ENCODE measurements at regions not wholly inside any gene's neighbourhood (a gene's known extent, or its start where the extent isn't known, plus 50 kb on each side); places are given as distances from the start of the nearest gene placed in this dataset.

DNA sequence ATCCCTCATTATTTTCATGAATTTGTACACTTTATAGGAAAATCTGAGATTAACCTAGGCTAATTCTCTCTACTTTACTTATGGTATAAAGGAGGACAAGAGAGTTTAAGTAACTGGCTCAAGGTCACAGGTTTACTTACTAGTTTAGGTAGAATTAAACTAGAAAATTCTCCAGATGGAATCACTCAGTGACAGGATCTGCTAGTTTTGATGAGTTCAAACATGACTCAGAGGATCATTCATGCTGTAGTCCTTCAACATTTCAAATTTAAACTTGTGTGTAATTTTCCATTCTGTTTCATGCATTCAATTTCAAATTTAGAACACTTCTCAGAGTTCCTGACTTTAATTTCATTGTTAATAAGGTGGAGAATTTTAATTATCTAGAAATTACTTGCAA is 485.7 kb upstream of the TUSC1 start:
- no peaks in the 10 kb centered on the region for H3K4me1 ChIP-seq
- no peaks in the 10 kb centered on the region for H3K9me3 ChIP-seq (replicated peaks)
- TF ChIP-seq, protein P1, sequence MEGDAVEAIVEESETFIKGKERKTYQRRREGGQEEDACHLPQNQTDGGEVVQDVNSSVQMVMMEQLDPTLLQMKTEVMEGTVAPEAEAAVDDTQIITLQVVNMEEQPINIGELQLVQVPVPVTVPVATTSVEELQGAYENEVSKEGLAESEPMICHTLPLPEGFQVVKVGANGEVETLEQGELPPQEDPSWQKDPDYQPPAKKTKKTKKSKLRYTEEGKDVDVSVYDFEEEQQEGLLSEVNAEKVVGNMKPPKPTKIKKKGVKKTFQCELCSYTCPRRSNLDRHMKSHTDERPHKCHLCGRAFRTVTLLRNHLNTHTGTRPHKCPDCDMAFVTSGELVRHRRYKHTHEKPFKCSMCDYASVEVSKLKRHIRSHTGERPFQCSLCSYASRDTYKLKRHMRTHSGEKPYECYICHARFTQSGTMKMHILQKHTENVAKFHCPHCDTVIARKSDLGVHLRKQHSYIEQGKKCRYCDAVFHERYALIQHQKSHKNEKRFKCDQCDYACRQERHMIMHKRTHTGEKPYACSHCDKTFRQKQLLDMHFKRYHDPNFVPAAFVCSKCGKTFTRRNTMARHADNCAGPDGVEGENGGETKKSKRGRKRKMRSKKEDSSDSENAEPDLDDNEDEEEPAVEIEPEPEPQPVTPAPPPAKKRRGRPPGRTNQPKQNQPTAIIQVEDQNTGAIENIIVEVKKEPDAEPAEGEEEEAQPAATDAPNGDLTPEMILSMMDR (IDR thresholded peaks at IDR 0.05; ENCODE audit: borderline replicate concordance) = no peak
- no peak overlapping the region for H3K27ac ChIP-seq (replicated peaks)
- intact Hi-C loops (cut with micrococcal nuclease) = no loop called here
- no peaks in the 10 kb centered on the region for H3K36me3 ChIP-seq
- H3K27me3 ChIP-seq (ENCODE audit: low read depth) = no peaks in the 10 kb centered on the region
- H3K4me3 ChIP-seq = no peak overlapping the region
- no peak for DNase-seq

DNA sequence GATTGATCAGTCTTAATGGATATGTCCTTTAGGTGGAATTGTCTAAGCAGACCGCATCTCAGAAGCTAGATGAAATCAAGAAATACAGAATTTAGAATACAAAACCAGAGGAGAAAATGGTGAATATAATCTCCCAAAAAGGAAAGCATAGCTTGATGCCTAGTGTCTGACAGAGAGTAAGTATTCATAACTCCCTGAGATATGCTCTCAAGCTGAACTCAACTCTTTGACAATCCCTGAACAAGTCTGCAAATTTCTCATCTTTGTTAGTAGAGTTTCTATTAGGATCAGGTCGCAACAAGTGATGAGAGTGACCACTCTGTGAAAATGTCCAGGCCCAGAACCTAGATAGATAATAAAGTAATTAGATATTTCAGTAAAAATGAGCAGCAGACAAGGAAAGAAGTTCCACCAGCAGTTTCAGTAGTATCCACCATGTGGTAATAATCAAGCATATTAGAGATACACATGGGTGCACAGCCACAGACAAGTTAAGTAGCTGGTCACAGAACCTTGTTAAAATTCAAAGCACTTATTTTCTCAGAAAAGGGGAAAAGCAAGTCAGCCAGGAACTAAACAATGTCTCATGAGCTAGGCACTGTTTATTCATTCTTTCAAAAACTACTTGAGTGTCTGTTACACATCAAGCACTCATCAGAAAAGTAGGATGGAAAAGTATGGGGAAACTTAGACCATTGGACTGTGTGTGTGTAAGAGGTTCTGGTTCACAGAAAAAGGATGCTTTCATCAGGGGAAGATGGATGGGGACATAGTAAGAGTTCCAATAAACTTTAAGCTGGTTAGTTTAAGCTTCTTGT is 481.5 kb upstream of the TUSC1 start:
- H3K27ac ChIP-seq (replicated peaks) = no peak overlapping the region
- no peak overlapping the region for H3K4me3 ChIP-seq
- no peaks in the 10 kb centered on the region for H3K4me1 ChIP-seq
- intact Hi-C loops (cut with micrococcal nuclease) = no loop called here
- no peaks in the 10 kb centered on the region for H3K27me3 ChIP-seq (ENCODE audit: low read depth)
- TF ChIP-seq, protein P1 (IDR thresholded peaks at IDR 0.05; ENCODE audit: borderline replicate concordance) = no peak
- DNase-seq = no peak
- H3K9me3 ChIP-seq (replicated peaks) = no peaks in the 10 kb centered on the region
- H3K36me3 ChIP-seq = no peaks in the 10 kb centered on the region

DNA sequence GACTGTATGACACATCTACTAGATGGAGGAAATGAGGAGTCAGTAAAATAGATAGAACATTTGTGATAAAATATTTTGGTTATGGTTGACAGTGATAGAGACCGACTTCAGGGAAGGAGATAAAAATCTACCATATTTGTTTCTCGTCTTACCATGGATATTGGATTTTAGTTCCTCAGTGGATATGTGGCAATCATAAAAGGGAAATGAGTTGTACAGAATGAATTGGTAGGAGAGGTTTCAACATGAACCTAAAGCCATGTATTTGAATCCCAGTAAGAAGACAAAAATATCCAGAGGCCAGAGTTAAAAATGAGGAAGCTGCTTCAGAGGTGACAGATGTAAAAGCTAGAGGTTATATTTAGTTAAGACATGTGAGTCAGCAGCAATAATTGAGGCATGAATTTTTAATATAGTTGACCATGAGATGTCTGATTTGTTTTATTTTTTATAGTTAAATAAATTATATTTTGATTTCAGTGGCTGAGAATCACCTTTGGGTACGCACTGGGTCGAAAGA is 480.4 kb upstream of the TUSC1 start:
- no peak overlapping the region for H3K4me3 ChIP-seq
- no peaks in the 10 kb centered on the region for H3K36me3 ChIP-seq
- H3K27ac ChIP-seq (replicated peaks) = no peak overlapping the region
- intact Hi-C loops (cut with micrococcal nuclease) = no loop called here
- TF ChIP-seq, protein P1 (IDR thresholded peaks at IDR 0.05; ENCODE audit: borderline replicate concordance) = no peak
- no peak for DNase-seq
- no peaks in the 10 kb centered on the region for H3K27me3 ChIP-seq (ENCODE audit: low read depth)
- H3K9me3 ChIP-seq (replicated peaks) = no peaks in the 10 kb centered on the region
- H3K4me1 ChIP-seq = no peaks in the 10 kb centered on the region

DNA sequence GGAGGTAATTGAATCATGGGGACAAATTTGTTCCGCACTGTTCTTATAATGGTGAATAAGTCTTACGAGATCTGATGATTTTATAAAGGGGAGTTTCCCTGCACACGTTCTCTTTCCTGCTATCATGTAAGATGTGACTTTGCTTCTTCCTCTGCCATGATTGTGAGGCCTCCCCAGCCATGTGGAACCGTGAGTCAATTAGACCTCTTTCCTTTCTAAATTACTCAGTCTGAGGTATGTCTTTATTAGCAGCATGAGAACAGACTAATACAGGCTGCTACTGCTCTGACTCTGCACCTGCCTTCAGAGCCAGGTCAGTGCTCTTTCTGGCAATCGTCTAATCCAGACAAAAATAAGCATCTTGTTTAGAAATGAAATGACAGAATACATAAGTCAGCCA is 479.2 kb upstream of the TUSC1 start:
- Histone ChIP-seq H3K9me3 (replicated peaks) (no peaks in the 10 kb centered on the region), H3K27ac (replicated peaks) (no peak overlapping the region), H3K4me3 (no peak overlapping the region), H3K36me3 (no peaks in the 10 kb centered on the region), H3K27me3 (ENCODE audit: low read depth) (no peaks in the 10 kb centered on the region), H3K4me1 (no peaks in the 10 kb centered on the region)
- DNase-seq = no peak
- intact Hi-C loops (cut with micrococcal nuclease) = no loop called here
- TF ChIP-seq, protein P1 (IDR thresholded peaks at IDR 0.05; ENCODE audit: borderline replicate concordance) = no peak

DNA sequence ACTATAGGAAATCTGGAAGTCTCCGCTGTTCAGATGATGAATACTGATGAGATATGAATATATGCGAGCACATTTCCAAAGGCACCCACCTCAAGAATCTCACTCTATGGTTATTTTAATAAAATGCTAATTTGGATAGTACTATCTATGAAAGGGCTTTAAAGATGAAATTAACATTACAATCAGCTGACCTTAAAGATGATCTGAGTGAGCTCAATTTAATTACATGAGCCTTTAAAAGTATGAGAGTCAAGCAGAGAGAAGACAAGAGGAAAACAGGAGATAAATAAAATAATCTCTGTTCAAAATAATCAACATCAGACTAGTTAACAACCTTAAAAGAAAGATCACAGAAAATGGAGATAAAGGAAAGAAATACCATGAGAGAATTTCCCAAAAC is 474.1 kb upstream of the TUSC1 start:
- TF ChIP-seq, protein P1 (IDR thresholded peaks at IDR 0.05; ENCODE audit: borderline replicate concordance) = no peak
- H3K9me3 ChIP-seq (replicated peaks) = no peaks in the 10 kb centered on the region
- no peak overlapping the region for H3K27ac ChIP-seq (replicated peaks)
- no peak for DNase-seq
- intact Hi-C loops (cut with micrococcal nuclease) = no loop called here
- no peaks in the 10 kb centered on the region for H3K36me3 ChIP-seq
- H3K4me3 ChIP-seq = no peak overlapping the region
- no peaks in the 10 kb centered on the region for H3K4me1 ChIP-seq
- H3K27me3 ChIP-seq (ENCODE audit: low read depth) = no peaks in the 10 kb centered on the region
